RWPE2 (cell line): ENCODE measurements at regions not wholly inside any gene's neighbourhood (a gene's known extent, or its start where the extent isn't known, plus 50 kb on each side); places are given as distances from the start of the nearest gene placed in this dataset.

Experiments
- ATAC-seq: fragments of 200-7000 bp; cut with Tn5 transposase; 3 replicates; pipeline ENCODE4 v1.9.1; 2021; ENCODE audit warnings: low read depth
- DNase-seq: peaks from one replicate; pipeline ENCODE4 v3.0.0-alpha.2; 2020; ENCODE audit warnings: low spot score
- H3K27ac ChIP-seq: fragments of 450-650 bp; 2 replicates; pipeline ENCODE4 v1.5.1; 2017; ENCODE audit warnings: mild to moderate bottlenecking; ENCODE audit not compliant: poor library complexity, severe bottlenecking
- H3K27me3 ChIP-seq: fragments of 250-450 bp; sonication (Bioruptor Pico); 2 replicates; pipeline ENCODE4 v1.5.1; 2021; ENCODE audit warnings: mild to moderate bottlenecking, moderate library complexity; ENCODE audit not compliant: insufficient read depth, poor library complexity, severe bottlenecking
- H3K36me3 ChIP-seq: fragments of 250-450 bp; sonication (Bioruptor Pico); 2 replicates; pipeline ENCODE4 v1.5.1; 2020; ENCODE audit warnings: low read depth, mild to moderate bottlenecking, moderate library complexity
- H3K4me1 ChIP-seq: fragments of 250-450 bp; sonication (Bioruptor Pico); 2 replicates; pipeline ENCODE4 v1.5.1; 2021; ENCODE audit warnings: mild to moderate bottlenecking, moderate library complexity; ENCODE audit not compliant: insufficient read depth, poor library complexity, severe bottlenecking
- H3K4me3 ChIP-seq: fragments of 250-450 bp; sonication (Bioruptor Pico); 2 replicates; pipeline ENCODE4 v1.5.1; 2021; ENCODE audit warnings: mild to moderate bottlenecking, moderate library complexity; ENCODE audit not compliant: severe bottlenecking
- H3K9me3 ChIP-seq: fragments of 250-450 bp; sonication (Bioruptor Pico); 2 replicates; pipeline ENCODE4 v1.5.1; 2021; ENCODE audit warnings: mild to moderate bottlenecking, moderate library complexity; ENCODE audit not compliant: severe bottlenecking
- CTCF ChIP-seq: fragments of 450-650 bp; IDR thresholded peaks from one replicate; pipeline ENCODE4 v1.5.1; 2017; ENCODE audit warnings: mild to moderate bottlenecking, moderate library complexity; ENCODE audit not compliant: poor library complexity, severe bottlenecking

GRCh38 chr6:169979873-169980432 is 228.5 kb downstream of the ERMARD start:
- no peak for ATAC-seq
- no peaks in the 10 kb centered on the region for H3K9me3 ChIP-seq
- peaks cover 24% of the 10 kb centered on the region for H3K4me1 ChIP-seq
- no peak overlapping the region for H3K4me3 ChIP-seq
- DNase-seq: peak; percentile 49
- no peak for TF ChIP-seq CTCF
- no peaks in the 10 kb centered on the region for H3K36me3 ChIP-seq
- H3K27ac ChIP-seq: no peak overlapping the region
- H3K27me3 ChIP-seq: no peaks in the 10 kb centered on the region

GRCh38 chr6:169978615-169979161 is 227.3 kb downstream of the ERMARD start:
- H3K9me3 ChIP-seq: no peaks in the 10 kb centered on the region
- H3K27me3 ChIP-seq: no peaks in the 10 kb centered on the region

GRCh38 chr6:169977434-169978265 is 226.2 kb downstream of the ERMARD start:
- DNase-seq: no peak
- Histone ChIP-seq H3K4me1 (peaks cover 24% of the 10 kb centered on the region), H3K36me3 (no peaks in the 10 kb centered on the region), H3K4me3 (no peak overlapping the region), H3K9me3 (no peaks in the 10 kb centered on the region), H3K27ac (peak overlapping the region; percentile 64), H3K27me3 (no peaks in the 10 kb centered on the region)
- no peak for ATAC-seq
- TF ChIP-seq CTCF: no peak

More at GRCh38 chr6:169978615-169979161, 227.3 kb downstream of the ERMARD start:
- no peak for TF ChIP-seq CTCF
- no peak overlapping the region for H3K4me3 ChIP-seq
- H3K27ac ChIP-seq: peak overlapping the region; percentile 64
- peak; percentile 79 for ATAC-seq
- H3K36me3 ChIP-seq: no peaks in the 10 kb centered on the region
- peak; percentile 84 for DNase-seq
- peaks cover 24% of the 10 kb centered on the region for H3K4me1 ChIP-seq

- peak; percentile 76 for ATAC-seq
- H3K27me3 ChIP-seq: no peaks in the 10 kb centered on the region
- H3K27ac ChIP-seq: peak overlapping the region; percentile 64
- DNase-seq: peak; percentile 79
- H3K36me3 ChIP-seq: no peaks in the 10 kb centered on the region
- H3K4me1 ChIP-seq: peaks cover 24% of the 10 kb centered on the region
- TF ChIP-seq CTCF: no peak
- H3K9me3 ChIP-seq: no peaks in the 10 kb centered on the region
- no peak overlapping the region for H3K4me3 ChIP-seq
Measured at GRCh38 chr6:169976301-169977081, 225.1 kb downstream of the ERMARD start.
